IMR-90 (cell line): ENCODE measurements at regions not wholly inside any gene's neighbourhood (a gene's known extent, or its start where the extent isn't known, plus 50 kb on each side); places are given as distances from the start of the nearest gene placed in this dataset.

Source experiments
- ATAC-seq: fragments of 200-7000 bp; cut with Tn5 transposase; 2 replicates; pipeline ENCODE4 v1.9.1; 2020; ENCODE audit warnings: low read depth, mild to moderate bottlenecking, moderate library complexity
- BruUV-seq: library from RNA; stranded (reverse); fragments of 400-500 nt; replicated peaks from 2 replicates; lab custom pipeline; 2021; lab: Mats Ljungman, UMichigan
- CTCF ChIA-PET: fragments of 300-600 bp; formaldehyde crosslinking; extraction: SDS; loops from one replicate; lab custom pipeline; 2021; ENCODE audit warnings: antibody characterized with exemption; lab: Yijun Ruan, JAX
- POLR2A ChIA-PET: fragments of 300-600 bp; sonication (Branson Sonifier 250); formaldehyde crosslinking; loops from one replicate; lab custom pipeline; 2022; ENCODE audit warnings: antibody characterized with exemption; ENCODE audit not compliant: unreplicated experiment; lab: Charles Lee
- DNase-seq: peaks from one replicate; pipeline ENCODE4 v3.0.0; 2013
- H2AFZ ChIP-seq: replicated peaks from 2 replicates; pipeline ENCODE3; 2013; ENCODE audit warnings: low read length, mild to moderate bottlenecking; ENCODE audit not compliant: poor library complexity
- H2AK5ac ChIP-seq: 2 replicates; pipeline ENCODE4 v1.6.1; 2013; ENCODE audit warnings: low read depth, low read length, inconsistent platforms
- H2AK9ac ChIP-seq: replicated peaks from 2 replicates; pipeline ENCODE3; 2013; ENCODE audit warnings: mild to moderate bottlenecking, low read depth, low read length, moderate library complexity; ENCODE audit not compliant: poor library complexity
- H2BK120ac ChIP-seq: 2 replicates; pipeline ENCODE4 v1.6.1; 2013; ENCODE audit warnings: low read depth, low read length, inconsistent platforms
- H2BK15ac ChIP-seq: 3 replicates; pipeline ENCODE4 v1.6.1; 2013; ENCODE audit warnings: low read depth, low read length, inconsistent platforms
- H2BK20ac ChIP-seq: 2 replicates; pipeline ENCODE4 v1.6.1; 2013; ENCODE audit warnings: low read depth, mild to moderate bottlenecking, inconsistent platforms, low read length, moderate library complexity
- H2BK5ac ChIP-seq: 2 replicates; pipeline ENCODE4 v1.6.1; 2013; ENCODE audit warnings: mild to moderate bottlenecking, low read depth, low read length, inconsistent platforms; ENCODE audit not compliant: poor library complexity, severe bottlenecking
- H3K14ac ChIP-seq: replicated peaks from 2 replicates; pipeline ENCODE4 v1.6.1; 2013; ENCODE audit warnings: low read depth, low read length, inconsistent platforms
- H3K18ac ChIP-seq: 2 replicates; pipeline ENCODE4 v1.6.1; 2013; ENCODE audit warnings: low read depth, low read length, control low read depth
- H3K23ac ChIP-seq: 2 replicates; pipeline ENCODE4 v1.6.1; 2013; ENCODE audit warnings: low read depth, low read length, inconsistent platforms
- H3K27ac ChIP-seq: 2 replicates; pipeline ENCODE4 v1.5.1; 2013; ENCODE audit warnings: mild to moderate bottlenecking, control low read depth, low read length; ENCODE audit not compliant: insufficient read depth
- H3K27me3 ChIP-seq: 2 replicates; pipeline ENCODE4 v1.6.1; 2013; ENCODE audit warnings: low read length; ENCODE audit not compliant: control insufficient read depth, insufficient read depth
- H3K36me3 ChIP-seq: 2 replicates; pipeline ENCODE4 v1.6.1; 2013; ENCODE audit warnings: low read length, mixed read lengths; ENCODE audit not compliant: control insufficient read depth, insufficient read depth
- H3K4ac ChIP-seq: 2 replicates; pipeline ENCODE4 v1.6.1; 2013; ENCODE audit warnings: low read depth, low read length, inconsistent platforms
- H3K4me1 ChIP-seq: 2 replicates; pipeline ENCODE4 v1.6.1; 2013; ENCODE audit warnings: low read length, mixed read lengths; ENCODE audit not compliant: control insufficient read depth, insufficient read depth
- H3K4me2 ChIP-seq: 2 replicates; pipeline ENCODE4 v1.6.1; 2013; ENCODE audit warnings: low read depth, mild to moderate bottlenecking, control low read depth, low read length, moderate library complexity
- H3K4me3 ChIP-seq: 2 replicates; pipeline ENCODE4 v1.5.1; 2013; ENCODE audit warnings: low read depth, mild to moderate bottlenecking, control low read depth, low read length, moderate library complexity; ENCODE audit not compliant: insufficient read depth
- H3K56ac ChIP-seq: 2 replicates; pipeline ENCODE4 v1.6.1; 2013; ENCODE audit warnings: low read length, inconsistent platforms; ENCODE audit not compliant: insufficient read depth; ENCODE audit errors: extremely low read depth
- H3K79me1 ChIP-seq, 2 experiments: 2 replicates each; pipeline ENCODE4 v1.6.1; 2013; ENCODE audit warnings: low read length in 2 of 2, inconsistent platforms in 1 of 2, low read depth in 1 of 2
- H3K9ac ChIP-seq: 2 replicates; pipeline ENCODE4 v1.6.1; 2013; ENCODE audit warnings: low read depth, low read length, control low read depth
- H3K9me1 ChIP-seq: 2 replicates; pipeline ENCODE4 v1.6.1; 2013; ENCODE audit warnings: low read length, inconsistent platforms; ENCODE audit not compliant: insufficient read depth
- H3K9me3 ChIP-seq: 2 replicates; pipeline ENCODE4 v1.6.1; 2013; ENCODE audit warnings: low read length; ENCODE audit not compliant: control insufficient read depth, insufficient read depth
- H4K20me1 ChIP-seq: 2 replicates; pipeline ENCODE4 v1.6.1; 2013; ENCODE audit warnings: low read length, inconsistent platforms; ENCODE audit not compliant: insufficient read depth
- H4K5ac ChIP-seq: 2 replicates; pipeline ENCODE4 v1.6.1; 2013; ENCODE audit warnings: mild to moderate bottlenecking, low read depth, low read length, control low read depth
- H4K8ac ChIP-seq, 2 experiments: 2 replicates each; pipeline ENCODE4 v1.6.1; 2013; ENCODE audit warnings: low read depth in 2 of 2, low read length in 2 of 2, control low read depth in 1 of 2, inconsistent platforms in 1 of 2
- H4K91ac ChIP-seq: 2 replicates; pipeline ENCODE4 v1.6.1; 2013; ENCODE audit warnings: low read depth, low read length, inconsistent platforms; ENCODE audit not compliant: insufficient read depth
- BHLHE40 ChIP-seq: fragments of 150-350 bp; IDR thresholded peaks from 2 replicates; pipeline ENCODE4 v1.6.1; 2016; ENCODE audit warnings: mild to moderate bottlenecking, low read depth, low read length
- CHD1 ChIP-seq: IDR thresholded peaks from 2 replicates; pipeline ENCODE4 v1.6.1; 2012; ENCODE audit warnings: low read depth, low read length, improper control_type of control experiment
- FOS ChIP-seq: fragments of 150-350 bp; IDR thresholded peaks from 2 replicates; pipeline ENCODE4 v1.6.1; 2016; ENCODE audit warnings: low read depth, low read length
- MAFK ChIP-seq: IDR thresholded peaks from 2 replicates; pipeline ENCODE4 v1.6.1; 2012; ENCODE audit warnings: low read depth, low read length, improper control_type of control experiment
- MAZ ChIP-seq: IDR thresholded peaks from 2 replicates; pipeline ENCODE4 v1.6.1; 2012; ENCODE audit warnings: low read depth, mild to moderate bottlenecking, low read length, improper control_type of control experiment, moderate library complexity, borderline replicate concordance
- NFE2L2 ChIP-seq: fragments of 150-350 bp; IDR thresholded peaks from 2 replicates; pipeline ENCODE4 v1.6.1; 2016; ENCODE audit warnings: low read depth, mild to moderate bottlenecking, low read length
- RAD21 ChIP-seq: IDR thresholded peaks from 2 replicates; pipeline ENCODE4 v1.6.1; 2012; ENCODE audit warnings: low read length, improper control_type of control experiment
- RCOR1 ChIP-seq: IDR thresholded peaks from 2 replicates; pipeline ENCODE4 v1.6.1; 2012; ENCODE audit warnings: mild to moderate bottlenecking, low read length, improper control_type of control experiment; ENCODE audit not compliant: insufficient replicate concordance
- SMC3 ChIP-seq: fragments of 150-350 bp; IDR thresholded peaks from 2 replicates; pipeline ENCODE4 v1.6.1; 2016; ENCODE audit warnings: low read depth, mild to moderate bottlenecking, antibody characterized with exemption, low read length, moderate library complexity
- USF2 ChIP-seq: fragments of 150-350 bp; IDR thresholded peaks from 2 replicates; pipeline ENCODE4 v1.6.1; 2017; ENCODE audit warnings: mild to moderate bottlenecking, antibody characterized with exemption, low read length, low read depth
- WGBS, 2 experiments: methylation state at CpG; one replicate each; pipeline versions ENCODE4 v1.1.5 to v1.1.7; 2013; ENCODE audit warnings: missing lambda C conversion rate in 2 of 2; ENCODE audit not compliant: insufficient read length in 1 of 2; ENCODE audit errors: extremely low coverage in 2 of 2; 5-methylcytosine and 5-hydroxymethylcytosine counted together
- dilution Hi-C: fragments of 300-500 bp; cut with HindIII; formaldehyde crosslinking; loops from one replicate; pipeline ENCODE4 v1.14.3; 2018; ENCODE audit warnings: low sequenced_read_pairs; ENCODE audit not compliant: unreplicated experiment
- in situ Hi-C: fragments of 300-500 bp; cut with MboI; formaldehyde crosslinking; loops from 3 replicates; pipeline ENCODE4 v1.14.3; 2019; ENCODE audit warnings: low sequenced_read_pairs, inconsistent platforms, mixed read lengths
- intact Hi-C: fragments of 100-400 bp; cut with micrococcal nuclease; formaldehyde crosslinking; loops from 2 replicates; pipeline ENCODE4 v1.10.0; 2022
- TF ChIP-seq, protein P1 (sequence below): fragments of 150-350 bp; IDR thresholded peaks from 2 replicates; pipeline ENCODE4 v1.6.1; 2016; ENCODE audit warnings: low read depth, mild to moderate bottlenecking, low read length, moderate library complexity, borderline replicate concordance

DNA sequence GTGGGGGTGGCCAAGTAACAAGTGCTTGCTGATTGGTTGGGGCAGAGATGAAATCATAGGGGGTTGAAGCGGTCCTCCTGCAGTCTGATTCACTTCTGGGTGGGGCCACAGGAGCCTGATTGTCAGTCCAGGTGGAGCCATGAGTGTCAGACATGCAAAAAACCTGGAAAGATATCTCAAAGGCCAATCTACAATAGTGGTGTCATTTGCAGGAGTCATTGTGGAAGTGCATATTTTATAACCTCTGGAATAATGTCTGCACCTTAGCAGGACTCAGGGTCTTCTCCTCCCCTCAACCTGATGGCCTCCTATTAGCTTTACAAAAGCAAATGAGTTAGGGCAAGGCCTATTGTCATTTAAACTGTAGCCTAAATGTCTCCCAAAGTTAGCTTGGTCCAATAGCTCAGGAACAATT is 241.4 kb downstream of the NUAK1 start:
- Histone ChIP-seq H2AK9ac (no peak overlapping the region), H2BK5ac (no peak overlapping the region), H3K36me3 (no peaks in the 10 kb centered on the region), H3K9ac (no peak overlapping the region), H3K4ac (no peak overlapping the region), H4K91ac (no peak overlapping the region), H3K27ac (no peak overlapping the region), H3K4me2 (no peak overlapping the region), H3K14ac (no peak overlapping the region), H3K4me3 (no peak overlapping the region), H3K56ac (no peak overlapping the region), H4K8ac (no peak overlapping the region), H2BK15ac (no peak overlapping the region), H3K79me1 (no peaks in the 10 kb centered on the region), H3K27me3 (no peaks in the 10 kb centered on the region), H4K20me1 (no peaks in the 10 kb centered on the region), H4K5ac (no peak overlapping the region), H2BK20ac (no peak overlapping the region), H3K9me3 (no peaks in the 10 kb centered on the region), H3K18ac (no peak overlapping the region), H3K4me1 (no peaks in the 10 kb centered on the region), H2AFZ (no peak overlapping the region), H2AK5ac (no peak overlapping the region), H3K23ac (no peak overlapping the region), H2BK120ac (no peak overlapping the region), H3K9me1 (no peaks in the 10 kb centered on the region)
- no peak for ATAC-seq
- dilution Hi-C loops (no loop called here), in situ Hi-C loops (no loop called here), intact Hi-C loops (no loop called here)
- ChIA-PET CTCF (no interaction called here), POLR2A (no interaction called here)
- no TSS peak for BruUV-seq
- no peak for DNase-seq
- WGBS, 2 experiments = 83% methylated on average over 1 of the region's 1 CpG; no CpG with 5 or more reads in 1 of the 2 experiments
- TF ChIP-seq CHD1 = no peak
- TF ChIP-seq RCOR1 = no peak
- TF ChIP-seq USF2 = no peak
- TF ChIP-seq, protein P1, sequence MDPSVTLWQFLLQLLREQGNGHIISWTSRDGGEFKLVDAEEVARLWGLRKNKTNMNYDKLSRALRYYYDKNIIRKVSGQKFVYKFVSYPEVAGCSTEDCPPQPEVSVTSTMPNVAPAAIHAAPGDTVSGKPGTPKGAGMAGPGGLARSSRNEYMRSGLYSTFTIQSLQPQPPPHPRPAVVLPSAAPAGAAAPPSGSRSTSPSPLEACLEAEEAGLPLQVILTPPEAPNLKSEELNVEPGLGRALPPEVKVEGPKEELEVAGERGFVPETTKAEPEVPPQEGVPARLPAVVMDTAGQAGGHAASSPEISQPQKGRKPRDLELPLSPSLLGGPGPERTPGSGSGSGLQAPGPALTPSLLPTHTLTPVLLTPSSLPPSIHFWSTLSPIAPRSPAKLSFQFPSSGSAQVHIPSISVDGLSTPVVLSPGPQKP = no peak
- no peak for TF ChIP-seq MAZ
- TF ChIP-seq SMC3 = no peak
- no peak for TF ChIP-seq BHLHE40
- TF ChIP-seq MAFK = no peak
- TF ChIP-seq FOS = no peak
- no peak for TF ChIP-seq NFE2L2
- TF ChIP-seq RAD21 = no peak
